Cardiac septum (tissue), 1 donor: ENCODE measurements at regions not wholly inside any gene's neighbourhood (a gene's known extent, or its start where the extent isn't known, plus 50 kb on each side); places are given as distances from the start of the nearest gene placed in this dataset.
"Not testable (repeated sequence)": the region's sequence is repeated elsewhere in the genome, so short reads cannot be mapped to it uniquely, and the experiment has no call there.

Experiments
- DNase-seq: peaks from one replicate; pipeline ENCODE4 v3.0.0-alpha.2; 2020; ENCODE audit warnings: low spot score
- intact Hi-C: fragments of 100-400 bp; cut with DNase I; formaldehyde crosslinking; loops from one replicate; pipeline ENCODE4 v1.14.0; 2022
- donor health status: DM: no; HTN: no; CAD: no.

DNA sequence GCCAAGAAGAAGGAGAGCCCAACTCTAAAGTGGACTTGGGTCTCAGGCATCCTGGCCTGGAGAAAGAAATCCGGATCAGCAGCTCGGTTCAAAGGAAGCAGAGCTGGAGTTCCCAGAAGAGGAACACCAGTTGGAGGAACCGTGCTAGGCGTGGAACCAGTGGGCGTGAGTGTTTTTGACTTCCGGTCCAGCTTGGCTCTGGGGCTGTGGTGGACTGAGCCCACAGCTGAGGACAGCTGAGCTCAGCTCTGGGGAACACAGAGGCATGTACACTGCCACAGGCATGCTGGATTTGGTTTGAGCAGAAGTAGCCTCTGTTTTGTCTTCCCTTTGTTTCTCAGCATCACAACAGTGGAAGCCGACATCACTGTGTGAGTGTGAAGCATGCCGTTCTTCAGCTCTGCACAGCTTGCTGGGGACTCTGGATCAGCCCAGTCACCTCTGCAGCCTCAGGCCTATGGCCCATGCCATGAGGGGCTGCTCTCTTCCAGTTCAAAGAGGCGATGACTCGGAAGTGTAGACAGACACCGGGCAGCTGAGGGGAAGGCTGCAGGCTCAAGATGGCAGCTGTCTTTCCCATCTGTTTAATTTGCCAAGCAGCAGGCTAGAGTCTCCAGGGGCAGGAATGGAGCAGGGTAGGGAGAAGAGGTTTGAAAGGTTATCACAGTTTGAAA lies 185.8 kb upstream of the UBE3A start:
- no peak for DNase-seq
- intact Hi-C loops, result no loop called here

DNA sequence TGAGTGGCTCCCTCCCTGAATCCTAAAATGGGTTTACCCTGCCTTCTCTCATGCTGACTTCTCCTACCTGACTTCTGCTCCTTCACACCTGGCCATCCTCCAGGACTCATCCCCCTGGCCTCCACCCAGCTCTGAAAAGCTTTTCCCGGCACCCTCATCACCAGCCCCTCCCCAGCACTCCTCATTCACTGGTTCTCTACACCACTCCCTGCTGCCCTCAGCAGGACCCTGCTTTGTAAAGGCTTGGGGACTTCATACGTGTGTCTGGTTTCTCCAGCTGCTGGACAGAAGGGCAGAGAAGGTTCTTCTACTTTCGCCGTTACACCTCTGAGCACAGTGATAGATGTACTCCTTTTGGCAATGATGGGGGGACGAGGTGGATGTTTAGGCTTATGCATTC lies 184.9 kb upstream of the UBE3A start:
- DNase-seq, result no peak
- intact Hi-C loops, result no loop called here

DNA sequence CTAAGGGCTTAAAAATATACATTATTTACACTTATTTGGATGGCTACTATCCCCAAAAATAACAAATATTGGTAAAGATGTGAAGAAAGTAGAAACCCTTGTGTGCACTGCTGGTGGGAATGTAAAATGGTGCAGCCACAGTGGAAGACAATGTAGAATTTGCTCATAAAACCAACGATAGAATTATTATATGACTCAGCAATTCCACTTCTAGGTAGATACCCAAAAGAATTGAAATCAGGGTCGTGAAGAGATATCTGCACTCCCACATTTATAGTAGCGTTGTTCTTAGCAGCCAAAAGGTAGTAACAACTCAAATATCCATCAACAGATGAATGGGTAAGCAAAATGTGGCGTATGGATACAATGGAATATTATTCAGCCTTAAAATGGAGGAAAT lies 181.6 kb upstream of the UBE3A start:
- intact Hi-C loops, result no loop called here
- DNase-seq, result no peak

DNA sequence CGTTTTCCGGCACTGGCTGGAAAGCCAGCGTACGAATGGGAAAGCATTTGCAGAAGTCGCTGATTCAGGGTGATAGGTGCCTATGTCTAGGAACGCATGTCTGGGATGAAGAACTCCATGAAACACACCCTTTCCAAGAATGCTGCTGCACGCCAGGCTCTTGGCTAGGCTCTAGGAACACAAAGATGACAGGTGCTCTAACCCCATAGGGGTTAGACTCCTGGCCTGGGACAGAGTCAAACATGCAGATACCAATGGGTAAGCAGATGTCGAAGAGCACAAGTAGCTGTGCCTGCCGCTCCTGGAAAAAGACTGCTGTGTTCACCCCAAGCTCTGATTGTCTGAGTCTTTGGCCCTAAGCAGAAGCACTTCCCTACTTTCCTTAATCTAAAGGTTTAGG lies 180.9 kb upstream of the UBE3A start:
- intact Hi-C loops, result no loop called here

DNA sequence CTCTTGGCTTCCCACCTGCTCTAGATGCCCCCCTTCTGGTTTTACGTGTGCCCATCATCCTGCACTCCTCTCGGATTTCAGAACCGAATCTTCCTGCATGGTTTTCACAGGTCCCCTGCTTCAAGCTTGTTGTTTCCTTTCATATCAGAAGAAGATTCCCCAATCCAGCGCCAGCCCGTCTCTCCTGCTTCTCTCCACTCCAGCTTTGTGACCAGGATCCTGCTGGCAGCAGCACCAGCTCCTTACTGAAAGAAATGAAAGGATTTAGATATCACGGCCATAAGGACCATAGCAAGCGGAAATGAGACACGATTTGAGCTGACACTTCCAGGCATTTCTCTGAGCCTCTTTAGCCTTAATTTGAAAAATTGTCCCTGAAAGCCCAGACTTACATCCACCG lies 180.3 kb upstream of the UBE3A start:
- intact Hi-C loops, result no loop called here
- DNase-seq, result no peak

More for the DNA sequence above, 180.9 kb upstream of the UBE3A start:
- DNase-seq, result no peak

DNA sequence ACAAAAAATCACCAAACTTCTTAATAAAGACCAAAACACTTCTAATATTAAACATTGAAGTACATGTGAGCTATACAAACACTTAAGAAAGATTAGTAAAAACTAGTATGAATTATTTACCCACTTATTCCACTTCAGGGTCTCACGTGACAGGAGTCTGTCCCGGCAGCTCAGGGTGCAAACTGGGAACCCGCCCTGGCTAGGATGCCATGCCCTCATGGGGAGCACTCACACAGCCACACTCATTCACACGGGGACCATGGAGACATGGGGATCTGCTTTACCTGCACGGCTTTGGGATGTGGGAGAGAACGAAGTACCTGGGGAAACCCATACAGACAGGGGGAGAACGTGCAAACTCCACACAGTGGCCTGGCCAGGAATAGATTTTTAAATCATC lies 179.3 kb upstream of the UBE3A start:
- intact Hi-C loops, result no loop called here
- DNase-seq, result no peak

DNA sequence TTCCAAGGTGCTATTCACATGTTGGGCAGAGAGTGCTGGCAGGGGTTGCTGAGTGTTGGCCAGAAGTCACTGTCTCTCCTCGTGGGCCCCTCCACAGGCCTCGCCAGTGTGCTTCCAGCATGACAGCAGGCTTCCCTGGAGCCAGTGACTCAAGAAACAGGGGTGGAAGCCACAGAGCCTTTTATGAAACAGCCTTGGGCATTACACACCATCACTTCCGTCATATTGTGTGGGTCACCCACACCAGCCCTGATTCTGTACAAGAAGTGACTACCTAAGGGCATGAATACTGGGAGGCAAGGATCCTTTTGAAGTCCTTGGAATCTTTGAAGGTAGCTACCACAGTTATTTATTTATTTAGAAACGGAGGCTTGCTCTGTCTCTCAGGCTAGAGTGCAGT lies 177.6 kb upstream of the UBE3A start:
- DNase-seq, result no peak
- intact Hi-C loops, result no loop called here

DNA sequence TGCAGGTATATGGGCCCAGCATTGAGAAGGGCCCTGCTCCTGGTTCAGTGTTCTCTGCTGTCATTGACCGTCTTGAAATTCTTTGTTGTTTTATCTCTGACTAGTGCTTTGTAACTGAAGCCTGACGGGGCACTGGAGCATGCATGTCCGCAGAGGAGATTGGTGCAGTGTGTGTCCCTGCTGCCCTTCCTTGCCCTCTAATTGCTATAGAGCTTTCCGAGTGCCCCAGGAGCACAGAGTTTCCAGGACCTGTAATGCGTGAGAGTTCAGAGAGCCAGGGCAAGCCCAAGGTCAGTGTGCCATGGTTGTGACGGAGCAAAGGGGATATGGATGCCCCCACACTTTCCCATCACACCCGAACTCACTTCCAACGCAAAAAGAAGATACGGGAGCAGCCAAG lies 174.3 kb upstream of the UBE3A start:
- intact Hi-C loops, result no loop called here
- DNase-seq, result no peak

DNA sequence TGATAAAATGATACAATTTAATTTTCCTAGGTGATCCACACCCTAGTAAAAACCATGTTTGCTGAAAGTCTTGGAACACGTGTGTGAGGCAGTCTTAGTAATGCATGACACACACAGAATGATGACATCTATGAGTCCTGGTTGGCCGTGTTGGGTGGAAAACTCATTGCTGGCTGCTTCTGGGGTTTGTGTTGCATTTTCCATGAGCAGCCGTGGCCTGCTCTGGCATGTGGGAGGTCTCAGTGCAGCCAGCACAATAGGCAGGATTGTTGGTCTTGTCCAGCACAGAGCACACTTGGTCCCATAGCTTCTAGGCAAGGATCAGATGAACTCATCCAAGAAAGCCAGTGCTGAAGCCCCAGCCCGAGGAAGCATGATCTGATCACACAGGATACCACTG lies 172.8 kb upstream of the UBE3A start:
- DNase-seq, result no peak
- intact Hi-C loops, result no loop called here

DNA sequence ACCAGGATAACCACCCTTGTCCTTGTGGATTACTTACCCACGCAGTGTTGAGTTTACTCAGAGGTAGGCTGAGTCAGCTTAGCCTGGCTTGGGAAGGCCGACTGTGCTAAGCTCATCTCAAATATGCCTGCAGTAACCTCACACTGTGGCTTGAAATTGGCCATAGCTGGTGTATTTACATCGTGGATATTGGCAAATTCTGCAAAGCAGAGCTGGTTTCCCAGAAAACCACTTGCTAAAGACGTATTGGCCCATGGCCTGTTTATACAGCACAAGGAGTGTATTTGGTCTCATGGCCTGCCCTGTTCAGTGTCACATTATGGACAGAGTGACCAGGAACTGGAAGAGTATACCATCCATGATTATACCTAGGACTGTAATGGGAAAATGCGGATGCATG lies 170.5 kb upstream of the UBE3A start:
- DNase-seq, result no peak
- intact Hi-C loops, result no loop called here

DNA sequence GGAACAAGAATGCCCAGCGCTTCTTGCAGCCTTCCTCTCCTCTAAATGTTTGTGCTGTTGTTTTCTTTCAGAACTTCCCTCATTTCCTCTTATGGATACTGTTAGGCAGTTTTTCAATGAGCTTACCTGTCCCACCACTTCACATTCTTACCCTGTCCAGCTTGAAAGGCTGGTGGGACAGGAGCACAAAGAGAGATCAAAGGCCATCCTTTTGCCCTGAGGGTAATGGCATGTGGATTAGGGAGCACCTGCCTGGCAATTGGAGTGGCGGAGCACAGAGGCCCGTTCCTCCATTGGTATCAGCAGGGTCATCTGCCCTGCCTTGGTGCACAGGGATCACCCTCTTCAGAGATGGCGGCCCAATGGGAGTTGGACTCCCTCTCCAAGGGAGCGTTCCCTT lies 170.1 kb upstream of the UBE3A start:
- no peak for DNase-seq
- intact Hi-C loops, result no loop called here

DNA sequence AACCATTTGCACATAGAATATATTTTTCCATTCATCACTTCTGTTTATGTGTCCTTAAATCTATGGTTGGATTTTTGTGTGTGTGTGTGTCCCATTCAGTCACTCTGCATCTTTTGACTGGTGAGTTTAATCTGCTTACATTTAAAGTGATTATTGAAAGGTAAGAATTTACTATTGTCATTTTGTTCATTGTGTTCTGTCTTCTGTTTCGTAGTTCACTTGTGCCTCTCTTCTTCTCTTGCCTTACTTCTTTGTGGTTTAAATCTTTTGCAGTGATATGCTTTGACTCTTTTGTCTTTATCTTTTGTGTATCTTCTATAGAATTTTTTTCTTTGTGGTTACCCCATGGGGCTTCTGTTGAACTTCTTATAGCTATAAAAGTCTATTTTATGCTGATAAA lies 166.3 kb upstream of the UBE3A start:
- DNase-seq, result no peak
- intact Hi-C loops, result no loop called here

DNA sequence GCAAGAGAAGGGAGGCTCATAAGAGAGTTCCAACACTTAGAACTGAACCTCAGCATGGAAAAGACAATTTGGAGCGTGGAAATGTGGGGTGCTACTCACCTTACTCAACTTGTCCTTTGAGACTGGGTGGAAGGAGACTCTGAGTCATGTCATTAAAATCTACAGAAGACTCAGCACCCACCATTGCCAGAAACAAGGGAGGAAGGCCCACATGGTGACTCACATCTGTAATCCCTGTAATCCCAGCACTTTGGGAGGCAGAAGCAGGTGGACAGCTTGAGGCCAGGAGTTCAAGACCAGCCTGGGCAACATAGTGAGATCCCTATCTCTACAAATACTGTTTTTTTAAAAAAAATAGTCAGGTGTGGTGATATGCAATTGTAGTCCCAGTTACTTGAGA lies 161.9 kb upstream of the UBE3A start:
- DNase-seq, result no peak
- intact Hi-C loops, result no loop called here

DNA sequence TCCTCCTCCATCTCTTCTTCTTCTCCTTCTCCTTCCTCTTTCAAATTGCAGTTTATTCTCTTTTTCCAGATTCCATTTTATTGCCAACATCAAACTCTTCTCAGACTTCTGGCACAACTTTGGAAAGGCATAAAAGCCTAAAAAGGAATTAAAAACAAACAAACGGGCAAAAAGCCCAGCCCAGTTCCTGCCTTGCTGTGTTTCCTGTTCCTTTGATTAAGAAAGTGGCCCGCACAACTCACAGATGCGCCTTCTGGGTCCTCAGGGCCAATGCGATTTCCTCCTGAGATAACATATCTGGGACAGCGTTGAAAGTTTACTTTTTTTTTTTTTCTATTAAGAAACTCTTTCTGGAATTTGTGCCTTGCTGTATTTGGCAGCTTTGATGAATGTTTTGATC lies 158.7 kb upstream of the UBE3A start:
- intact Hi-C loops, result no loop called here
- DNase-seq, result no peak

DNA sequence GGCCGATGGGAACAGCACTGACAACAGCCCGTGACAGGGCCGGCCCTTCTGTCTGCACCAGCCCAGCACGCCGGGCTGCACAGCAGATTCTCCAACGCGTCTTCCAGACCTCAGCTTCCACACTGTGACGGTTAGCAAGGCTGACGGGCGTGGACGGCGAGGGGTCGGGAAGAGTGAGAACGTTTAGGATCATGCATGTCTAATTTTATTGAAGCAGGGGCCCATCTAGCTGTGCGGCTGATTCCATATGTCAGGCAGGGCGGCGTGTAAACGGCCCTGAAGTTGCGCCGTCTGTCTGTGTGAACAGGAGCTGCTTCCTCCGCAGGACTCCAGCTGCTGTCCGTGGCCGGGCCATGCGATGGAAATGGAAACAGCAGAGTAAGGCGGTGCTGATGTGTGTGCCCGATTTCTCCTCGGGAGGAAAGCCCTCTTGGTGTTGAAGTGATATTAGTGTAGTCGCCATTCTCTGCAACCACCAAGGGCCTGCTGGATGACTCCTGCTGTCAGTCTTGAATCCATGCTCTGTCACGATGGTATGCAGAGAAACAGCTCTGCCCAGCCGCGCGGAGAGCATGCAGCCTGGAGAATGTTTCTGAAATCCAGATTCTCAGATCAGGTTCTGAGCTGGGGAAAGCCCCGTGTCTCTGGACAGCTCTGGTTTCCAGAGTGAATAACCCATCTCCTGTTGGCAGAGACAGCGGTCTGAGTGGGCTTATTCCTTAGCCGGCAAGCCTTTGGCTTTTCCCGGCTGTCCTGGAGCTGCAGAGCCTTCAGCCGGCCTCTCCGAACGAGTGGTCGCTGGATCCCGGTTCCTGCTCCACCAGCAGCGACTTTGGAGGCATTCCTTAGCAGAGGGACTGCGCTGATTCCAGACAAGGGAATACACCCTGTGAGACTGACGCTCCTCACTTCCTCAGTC lies 158.1 kb upstream of the UBE3A start:
- no peak for DNase-seq
- intact Hi-C loops, result no loop called here

DNA sequence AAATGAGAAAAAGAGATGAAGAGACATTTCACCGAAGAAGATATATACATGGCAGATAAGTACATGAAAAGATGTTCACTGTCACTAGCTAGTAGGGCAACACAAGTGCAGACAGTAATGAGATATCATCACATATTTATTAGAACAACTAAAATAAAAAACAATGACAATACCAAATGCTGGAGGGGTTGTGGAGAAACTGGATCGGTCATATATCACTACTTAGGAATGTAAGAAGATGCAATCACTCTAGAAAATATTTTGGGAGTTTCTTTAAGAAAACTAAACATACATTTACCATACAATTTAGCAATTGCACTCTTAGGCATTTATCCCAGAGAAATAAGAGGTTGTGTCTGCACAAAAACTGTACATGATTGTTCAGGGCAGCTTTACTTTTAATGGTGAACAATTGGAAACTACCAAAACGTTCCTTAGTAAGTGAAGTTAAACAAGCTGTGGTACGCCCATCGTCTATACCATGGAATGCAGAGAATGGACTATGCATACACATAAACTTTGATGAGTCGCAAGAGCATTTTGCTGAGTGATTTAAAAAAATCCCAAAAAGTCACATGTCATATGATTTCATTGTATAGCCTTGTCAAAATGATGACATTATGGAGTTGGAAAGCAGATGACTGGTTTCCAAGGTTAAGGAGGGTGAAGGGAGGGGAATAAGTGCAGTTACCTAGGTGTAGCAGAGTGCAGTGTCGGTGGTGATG lies 149.0 kb upstream of the UBE3A start:
- no peak for DNase-seq
- intact Hi-C loops, result no loop called here

DNA sequence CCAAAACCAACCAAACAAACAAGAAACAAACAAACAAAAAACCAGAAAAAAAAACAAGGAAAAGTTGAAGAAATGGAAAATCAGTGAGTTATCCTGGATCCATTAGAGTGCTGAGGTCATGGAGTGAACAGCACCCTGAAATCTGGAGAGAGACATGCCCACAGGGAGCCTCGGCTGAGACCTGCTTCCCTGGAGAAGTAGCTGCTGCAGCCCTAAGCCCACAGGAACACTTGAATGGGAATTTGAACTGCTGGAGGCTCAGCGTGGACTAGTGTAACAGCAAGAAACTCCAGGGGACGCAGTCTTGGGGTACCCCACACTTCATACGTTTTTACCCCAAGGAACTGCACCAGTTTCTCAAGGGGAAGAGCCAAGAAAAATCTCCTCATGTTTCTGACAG lies 144.1 kb upstream of the UBE3A start:
- no peak for DNase-seq
- intact Hi-C loops, result no loop called here

DNA sequence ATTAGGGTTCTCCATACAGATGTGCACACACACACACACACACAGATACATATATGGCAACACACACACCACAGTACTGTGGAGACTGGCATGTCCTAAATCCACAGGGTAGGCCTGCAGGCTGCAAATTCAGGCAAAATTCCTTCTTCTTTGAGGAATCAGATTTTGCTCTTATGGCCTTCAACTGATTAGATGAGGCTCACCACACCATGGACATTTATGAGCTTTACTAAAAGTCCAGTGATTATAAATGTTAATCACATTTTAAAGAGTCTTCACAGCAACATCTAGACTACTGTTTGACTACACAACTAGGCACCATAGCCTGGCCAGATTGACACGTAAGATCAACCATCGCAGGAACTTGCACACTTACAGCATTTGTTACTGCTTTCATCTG lies 140.3 kb upstream of the UBE3A start:
- no peak for DNase-seq
- intact Hi-C loops, result no loop called here

DNA sequence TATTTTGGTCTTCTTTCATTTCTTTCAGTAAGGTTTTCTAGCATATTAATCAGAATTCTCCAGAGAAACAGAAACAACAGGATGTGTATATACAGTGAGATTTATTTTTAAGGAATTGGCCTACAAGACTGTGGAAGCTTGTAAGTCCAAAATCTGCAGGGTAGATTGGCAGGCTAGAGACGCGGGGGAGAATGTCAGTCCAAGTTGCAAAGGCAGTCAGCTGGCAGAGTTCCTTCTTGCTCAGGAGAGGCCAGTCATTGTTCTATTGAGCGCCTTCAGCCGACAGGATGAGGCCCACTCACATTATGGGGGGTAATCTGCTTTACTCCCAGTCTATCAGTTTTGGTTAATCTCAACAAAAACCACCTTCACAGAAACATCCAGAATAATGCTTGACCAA lies 133.4 kb upstream of the UBE3A start:
- intact Hi-C loops, result no loop called here
- DNase-seq, result no peak

DNA sequence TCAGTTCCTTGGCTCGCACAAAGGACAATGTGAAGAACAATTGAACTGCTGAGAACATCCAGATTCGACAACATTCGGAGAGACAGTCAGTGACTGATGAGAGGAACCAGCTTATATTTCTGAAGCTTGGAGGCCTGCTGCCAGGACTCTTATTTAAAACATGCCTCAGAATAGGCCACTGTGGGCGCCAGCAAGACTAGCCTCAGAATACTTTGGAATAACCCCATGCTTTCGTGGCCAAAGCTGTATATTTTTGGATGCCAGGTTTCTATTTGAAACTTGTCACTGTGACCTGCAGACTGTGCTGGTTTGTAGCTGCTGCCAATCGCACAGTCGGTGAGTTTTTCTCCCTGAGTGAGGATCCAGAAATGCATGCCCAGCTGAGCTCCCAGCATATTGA lies 129.9 kb upstream of the UBE3A start:
- intact Hi-C loops, result loop anchor here (5.0 to 10.0 kb wide), 2 partner anchors 104 to 696 kb away; no protein-coding TSS in a partner anchor
- no peak for DNase-seq

DNA sequence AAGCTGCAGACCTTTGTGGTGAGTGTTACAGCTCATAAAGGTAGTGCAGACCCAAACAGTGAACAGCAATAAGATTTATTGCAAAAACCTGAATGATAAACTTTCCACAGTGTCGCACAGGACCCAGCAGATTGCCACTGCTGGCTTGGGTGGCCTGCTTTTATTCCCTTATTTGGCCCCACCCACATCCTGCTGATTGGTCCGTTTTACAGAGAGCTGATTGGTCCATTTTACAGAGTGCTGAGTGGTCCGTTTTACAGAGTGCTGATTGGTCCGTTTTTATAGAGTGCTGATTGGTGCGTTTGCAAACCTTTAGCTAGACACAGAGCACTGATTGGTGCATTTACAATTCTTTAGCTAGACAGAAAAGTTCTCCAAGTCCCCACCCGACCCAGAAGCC lies 127.7 kb upstream of the UBE3A start:
- intact Hi-C loops, result loop anchor here (5.0 to 10.0 kb wide), 2 partner anchors 106 to 698 kb away; no protein-coding TSS in a partner anchor

More for the DNA sequence above, 127.7 kb upstream of the UBE3A start:
- not testable (repeated sequence) for DNase-seq
